Retinal pigment epithelial cell (primary cell): ENCODE measurements at regions not wholly inside any gene's neighbourhood (a gene's known extent, or its start where the extent isn't known, plus 50 kb on each side); places are given as distances from the start of the nearest gene placed in this dataset.

Source experiments
- DNase-seq: peaks from one replicate; pipeline ENCODE4 v3.0.0-alpha.2; 2010; ENCODE audit warnings: low read depth
- H3K4me3 ChIP-seq: 2 replicates; pipeline ENCODE4 v1.5.1; 2011; ENCODE audit warnings: mild to moderate bottlenecking, low read length, control low read depth, moderate library complexity
- CTCF ChIP-seq: conservative IDR thresholded peaks from 2 replicates; pipeline ENCODE4 v1.5.1; 2011; ENCODE audit warnings: low read depth, low read length, control low read depth, inconsistent platforms

GRCh38 chr2:16168506-16169264 lies 228.3 kb downstream of the MYCN start:
- no peak overlapping the region for H3K4me3 ChIP-seq
- no peak for DNase-seq
- TF ChIP-seq CTCF: no peak

DNA sequence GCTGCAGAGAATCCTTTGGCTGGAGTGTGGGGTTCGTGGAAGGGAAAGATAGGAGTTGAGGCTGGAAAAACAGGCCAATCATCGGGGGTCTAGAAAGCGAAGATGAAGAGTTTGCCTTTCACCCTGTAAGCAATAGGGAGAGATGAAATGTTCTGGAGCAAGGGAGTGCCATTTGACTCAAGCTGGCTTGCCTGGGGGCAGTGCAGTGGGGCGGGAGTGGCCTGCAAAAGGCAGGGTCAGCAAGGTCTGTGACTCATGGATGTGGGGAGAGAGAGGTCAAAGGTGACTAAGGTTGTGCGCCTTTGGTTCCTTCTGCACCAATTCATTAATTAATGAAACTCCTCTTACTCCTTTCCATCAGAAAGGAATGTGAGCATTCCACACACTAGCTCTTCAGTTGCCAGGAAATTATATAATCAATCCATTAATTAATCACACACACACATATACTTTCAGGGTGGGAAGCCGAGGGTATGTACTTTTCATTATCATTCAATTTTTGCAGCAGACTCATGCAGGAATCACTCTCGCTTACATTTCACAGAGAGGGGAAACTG lies 227.6 kb downstream of the MYCN start:
- TF ChIP-seq CTCF: no peak
- no peak overlapping the region for H3K4me3 ChIP-seq
- DNase-seq: no peak

DNA sequence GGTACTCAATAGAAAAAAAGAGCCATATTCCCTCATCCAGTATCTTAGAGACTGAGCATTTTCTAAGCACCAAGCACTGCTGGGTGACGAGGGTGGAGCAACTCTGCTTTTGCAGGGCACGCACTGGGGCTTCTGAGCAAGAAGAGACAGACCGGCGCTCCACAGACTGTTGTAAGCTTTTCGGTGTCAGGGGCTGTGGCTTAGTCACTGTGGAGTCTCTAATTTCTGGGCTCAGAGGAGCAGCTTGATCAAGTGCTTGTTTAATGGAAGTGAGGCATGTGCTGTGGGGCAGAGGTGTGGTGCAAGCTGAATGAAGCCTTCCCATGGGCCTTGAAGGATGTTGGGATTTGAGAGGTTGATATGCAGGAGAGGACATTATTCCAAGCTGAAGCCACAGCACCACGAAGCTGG lies 227.1 kb downstream of the MYCN start:
- no peak overlapping the region for H3K4me3 ChIP-seq
- no peak for DNase-seq
- no peak for TF ChIP-seq CTCF

DNA sequence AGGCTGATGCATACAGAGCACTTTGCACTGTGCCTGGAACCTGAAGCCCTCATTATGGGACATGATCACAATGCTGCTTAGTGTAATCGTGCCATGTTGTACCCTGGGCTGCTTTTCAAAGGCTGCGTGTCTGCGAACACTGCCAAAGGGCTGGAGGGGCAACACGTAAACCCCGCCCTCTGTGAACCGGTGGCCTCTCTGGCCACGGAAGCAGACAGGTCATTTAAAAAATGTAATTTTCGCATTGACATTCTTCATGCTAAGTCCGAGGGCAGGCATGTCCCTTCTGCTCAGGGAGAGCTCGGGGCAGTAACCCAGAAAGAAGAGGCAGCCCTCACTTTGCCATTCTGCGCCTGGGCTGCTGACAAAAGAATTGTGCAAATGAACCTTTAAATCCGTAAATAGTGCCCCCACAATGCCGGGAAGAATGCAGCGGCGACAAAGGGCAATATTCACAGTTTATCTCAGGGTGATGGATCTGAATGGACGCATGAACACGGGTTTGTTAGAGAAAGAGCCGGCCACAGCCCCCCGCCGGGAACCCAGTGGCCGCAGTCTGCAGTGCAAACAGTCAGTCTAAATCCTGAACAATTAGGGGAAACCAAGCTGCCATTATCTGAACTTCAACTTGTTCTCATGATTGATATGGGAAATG lies 226.1 kb downstream of the MYCN start:
- TF ChIP-seq CTCF: no peak

GRCh38 chr2:16165518-16166326 lies 225.4 kb downstream of the MYCN start:
- no peak for TF ChIP-seq CTCF
- H3K4me3 ChIP-seq: no peak overlapping the region
- DNase-seq: no peak

More for the DNA sequence above, 226.1 kb downstream of the MYCN start:
- no peak overlapping the region for H3K4me3 ChIP-seq
- no peak for DNase-seq

DNA sequence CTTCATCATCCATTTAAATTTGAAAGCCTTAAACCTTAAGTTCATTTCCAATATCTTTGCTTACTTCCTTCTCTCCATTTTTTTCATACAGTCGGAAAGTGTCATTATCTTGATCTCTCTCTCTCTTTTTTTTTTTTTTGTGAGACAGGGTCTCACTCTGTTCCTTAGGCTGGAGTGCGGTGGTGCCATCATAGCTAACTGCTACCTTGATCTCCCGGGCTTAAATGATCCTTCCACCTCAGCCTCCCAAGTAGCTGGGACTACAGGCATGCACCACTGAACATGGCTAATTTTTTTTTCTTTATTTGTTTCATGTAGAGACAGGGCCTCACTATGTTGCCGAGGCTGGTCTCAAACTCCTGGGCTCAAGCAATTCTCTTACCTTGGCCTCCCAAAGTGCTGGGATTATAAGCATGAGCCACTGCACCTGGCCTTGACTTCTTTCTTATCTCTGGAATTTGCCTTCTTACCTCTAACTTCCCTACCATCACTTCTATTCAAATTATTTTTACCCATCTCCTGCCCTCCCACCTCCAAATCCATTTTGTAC lies 222.2 kb downstream of the MYCN start:
- DNase-seq: no peak
- no peak for TF ChIP-seq CTCF
- no peak overlapping the region for H3K4me3 ChIP-seq
